NCI-H524 treated with DMSO at 0.1 percent for 48 hours (cell line): ENCODE measurements at regions not wholly inside any gene's neighbourhood (a gene's known extent, or its start where the extent isn't known, plus 50 kb on each side); places are given as distances from the start of the nearest gene placed in this dataset.

ENCODE experiments used
- DNase-seq: peaks from one replicate; lab custom pipeline; 2025; lab: John Stamatoyannopoulos, UW

DNA sequence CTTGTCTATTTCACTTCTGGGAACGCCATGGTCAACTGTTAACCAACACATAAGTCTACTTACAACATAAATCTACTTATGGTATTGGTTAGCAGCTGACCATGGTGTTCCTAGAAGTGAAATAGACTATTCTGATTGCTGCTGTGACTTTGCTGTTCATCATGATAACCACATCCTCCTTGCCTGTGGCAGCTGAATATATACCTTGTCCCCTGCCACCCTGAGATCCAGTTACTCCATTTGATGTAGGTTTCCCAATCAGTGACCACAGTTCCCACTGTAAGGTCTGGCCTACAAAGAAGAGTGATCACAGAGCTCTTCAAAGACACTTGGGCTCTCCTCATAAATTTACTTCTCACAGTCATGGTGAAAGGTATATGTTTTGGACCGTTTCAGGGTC, 66.8 kb upstream of the ALDH1A3 start:
- DNase-seq: no peak

DNA sequence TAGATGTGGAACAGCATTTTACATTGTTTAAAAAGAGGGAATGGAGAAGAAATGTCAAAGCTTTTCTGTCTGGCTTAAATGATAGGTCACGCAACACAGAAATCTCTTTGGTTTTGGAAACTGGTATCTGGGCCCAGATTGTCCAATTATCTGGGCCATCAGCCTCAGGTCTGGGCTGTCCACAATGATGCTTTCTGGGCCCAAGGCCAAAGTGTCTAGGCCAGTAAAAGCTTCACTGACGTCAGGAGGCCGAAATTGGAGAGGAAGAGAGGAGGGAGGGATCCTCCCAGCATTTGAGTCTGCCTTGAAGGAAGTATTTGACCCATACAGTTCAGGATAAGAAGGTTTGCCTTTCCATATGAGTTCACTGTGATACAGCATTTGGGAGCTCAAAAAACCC, 60.7 kb upstream of the ALDH1A3 start:
- no peak for DNase-seq

DNA sequence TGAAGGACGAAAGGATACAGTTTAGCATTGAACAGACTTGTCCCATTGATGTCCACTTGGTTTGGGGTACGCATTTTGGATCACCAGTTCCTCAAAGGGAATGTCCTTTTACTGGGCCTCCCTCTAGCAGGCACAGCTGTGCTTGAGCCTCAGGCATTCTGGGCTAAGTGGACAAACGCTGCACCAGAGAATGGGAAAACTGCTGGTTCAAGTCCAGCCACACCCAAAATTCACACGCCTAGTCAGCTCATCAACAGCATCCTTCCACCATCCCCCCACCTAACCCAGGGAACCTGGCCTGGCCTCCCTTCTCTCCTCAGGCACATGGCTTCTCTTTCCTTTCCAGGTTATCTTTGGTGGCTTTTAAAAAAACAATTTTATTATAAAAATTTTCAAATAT, 59.1 kb upstream of the ALDH1A3 start:
- DNase-seq: no peak

DNA sequence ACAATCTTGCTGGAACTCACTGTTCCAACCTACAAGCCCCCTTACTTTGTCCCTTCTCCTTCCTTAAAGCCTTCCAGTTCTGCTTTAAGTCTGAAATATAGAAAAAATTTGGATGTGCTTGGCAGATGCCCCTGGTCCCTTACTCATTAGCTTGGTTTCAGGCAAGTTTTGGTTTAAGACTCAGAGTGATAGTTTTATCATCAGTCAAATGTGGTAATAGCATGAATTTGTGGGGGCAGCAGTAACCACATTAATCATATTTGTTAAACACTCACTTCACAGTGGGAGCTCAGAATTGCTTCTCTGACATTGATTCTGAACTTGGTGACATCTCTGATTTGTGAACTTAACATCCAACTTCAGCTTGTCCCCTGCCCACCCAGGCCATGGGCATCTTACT, 58.3 kb upstream of the ALDH1A3 start:
- no peak for DNase-seq

DNA sequence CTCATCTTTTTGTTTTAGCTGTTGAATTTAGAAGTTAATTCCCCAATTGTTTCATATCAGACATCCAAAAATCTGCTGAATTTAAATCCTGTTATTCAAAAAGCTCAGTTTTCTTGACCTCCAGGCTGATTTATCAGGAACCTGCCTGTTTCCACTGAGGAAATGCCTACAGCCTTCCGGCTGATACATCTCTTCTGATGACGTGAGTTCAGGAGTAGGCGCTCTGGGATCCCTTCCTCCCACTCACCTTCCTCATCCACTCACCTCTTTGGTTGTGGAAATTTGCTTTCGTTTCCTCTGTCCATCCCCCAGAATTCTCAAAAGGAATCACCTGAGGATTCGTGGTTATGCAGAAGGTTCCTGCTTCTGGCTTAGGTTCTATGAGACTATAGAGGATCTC, 55.4 kb upstream of the ALDH1A3 start:
- DNase-seq: no peak

DNA sequence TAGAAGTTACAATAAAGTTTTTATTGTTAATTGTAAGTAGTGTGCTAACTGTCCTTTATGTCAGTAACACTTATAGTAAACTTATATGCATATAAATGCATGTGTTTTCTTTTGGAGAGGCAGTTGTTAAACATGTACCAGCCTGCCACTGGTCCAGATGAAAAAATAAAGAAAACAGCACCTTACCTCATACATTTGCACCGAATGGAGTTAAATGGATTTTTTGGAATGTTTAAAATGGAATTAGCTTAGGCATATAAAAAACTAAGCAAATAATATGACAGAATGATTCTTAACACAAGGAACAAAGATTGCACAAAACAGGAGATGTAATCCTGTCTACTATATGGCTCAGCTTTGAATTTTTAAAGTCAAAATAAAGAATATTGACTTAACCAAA, 50.2 kb upstream of the ALDH1A3 start:
- DNase-seq: no peak
